Esophagus muscularis mucosa (tissue), 4 donors: ENCODE measurements at regions not wholly inside any gene's neighbourhood (a gene's known extent, or its start where the extent isn't known, plus 50 kb on each side); places are given as distances from the start of the nearest gene placed in this dataset.

Experiments
- DNase-seq: peaks from one replicate; pipeline ENCODE4 v3.0.0-alpha.2; 2017; ENCODE audit errors: extremely low spot score
- H3K27ac ChIP-seq, 4 donors: fragments of 200-600 bp; sonication (generic); replicated peaks in 1 of 4; 1 replicate in 3 of 4; 2 replicates in 1 of 4; pipeline ENCODE4 v1.5.1; 2016 to 2019; ENCODE audit warnings: mild to moderate bottlenecking in 1 of 4
- H3K27me3 ChIP-seq, 4 donors: fragments of 200-600 bp; sonication (generic); one replicate each; pipeline versions ENCODE4 v1.5.1 to v1.6.0; 2016 to 2019
- H3K36me3 ChIP-seq, 4 donors: fragments of 200-600 bp; sonication (generic); one replicate each; pipeline ENCODE4 v1.5.1; 2016 to 2019
- H3K4me1 ChIP-seq, 4 donors: fragments of 200-600 bp; sonication (generic); one replicate each; pipeline ENCODE4 v1.5.1; 2016 to 2019
- H3K4me3 ChIP-seq, 4 donors: fragments of 200-600 bp; sonication (generic); 1 replicate in 2 of 4; 2 replicates in 2 of 4; pipeline ENCODE4 v1.5.1; 2016 to 2019; ENCODE audit warnings: mild to moderate bottlenecking in 4 of 4, moderate library complexity in 1 of 4
- H3K9me3 ChIP-seq, 4 donors: fragments of 200-600 bp; sonication (generic); 1 replicate in 3 of 4; 2 replicates in 1 of 4; pipeline ENCODE4 v1.5.1; 2016 to 2019
- CTCF ChIP-seq, 3 experiments: fragments of 200-600 bp in 2 of 3; fragments of 450-650 bp in 1 of 3; sonication (generic) in 2 of 3; IDR thresholded peaks; one replicate each; pipeline ENCODE4 v1.5.1; 2017 to 2019; ENCODE audit warnings: antibody characterized with exemption in 3 of 3, mild to moderate bottlenecking in 2 of 3, moderate library complexity in 1 of 3
- EP300 ChIP-seq: sonication (generic); formaldehyde crosslinking; IDR thresholded peaks from one replicate; pipeline ENCODE4 v1.6.1; 2017; ENCODE audit warnings: antibody characterized with exemption
- POLR2A ChIP-seq: fragments of 450-650 bp; IDR thresholded peaks from one replicate; pipeline ENCODE4 v1.6.1; 2017; ENCODE audit warnings: antibody characterized with exemption, moderate library complexity, mild to moderate bottlenecking, low read depth
- POLR2AphosphoS5 ChIP-seq, 2 donors: sonication (generic); formaldehyde crosslinking; IDR thresholded peaks; one replicate each; pipeline ENCODE4 v1.6.1; 2017; ENCODE audit warnings: antibody characterized with exemption in 2 of 2
- WGBS: methylation state at CpG from one replicate; pipeline ENCODE4 v1.1.5; 2018; 5-methylcytosine and 5-hydroxymethylcytosine counted together
- intact Hi-C: fragments of 100-400 bp; cut with DNase I; formaldehyde crosslinking; loops from one replicate; pipeline ENCODE4 v1.15.1; 2023

- Histone ChIP-seq H3K36me3 (no peaks in the 10 kb centered on the region), H3K4me1 (peaks cover 0 to 8% (median 4%) of the 10 kb centered on the region in 4 donors), H3K27ac (no peak overlapping the region), H3K4me3 (no peak overlapping the region), H3K27me3 (peaks cover 0 to 38% (median 0%) of the 10 kb centered on the region in 4 donors), H3K9me3 (no peaks in the 10 kb centered on the region)
- 87% methylated on average over 6 of the region's 6 CpGs for WGBS
- intact Hi-C loops: no loop called here
- DNase-seq: no peak
- TF ChIP-seq CTCF (IDR thresholded peaks at IDR 0.05): no peak
- TF ChIP-seq EP300: no peak
- TF ChIP-seq POLR2A: no peak
- TF ChIP-seq POLR2AphosphoS5 (IDR thresholded peaks at IDR 0.05): no peak
Measured at GRCh38 chr18:79629606-79630005, 50.0 kb upstream of the CTDP1 start.
